ENCODE measurements at regions not wholly inside any gene's neighbourhood (a gene's known extent, or its start where the extent isn't known, plus 50 kb on each side); places are given as distances from the start of the nearest gene placed in this dataset.

- Histone ChIP-seq H3K4me2 (ENCODE audit: insufficient read depth, low read length) (no peak overlapping the region), H3K9me3 (ENCODE audit: insufficient read depth, low read length, severe bottlenecking) (no peaks in the 10 kb centered on the region), H3K4me1 (ENCODE audit: insufficient read depth, low read length) (no peaks in the 10 kb centered on the region), H3K79me2 (ENCODE audit: insufficient read depth, low read length) (no peaks in the 10 kb centered on the region), H4K20me1 (ENCODE audit: insufficient read depth, low read length) (no peaks in the 10 kb centered on the region), H3K27me3 (ENCODE audit: insufficient read depth, low read length, poor library complexity) (peaks cover 4% of the 10 kb centered on the region), H3K27ac (ENCODE audit: low read length) (no peak overlapping the region), H3K9ac (ENCODE audit: low read depth, low read length) (no peak overlapping the region), H2AFZ (ENCODE audit: low read depth, low read length) (no peak overlapping the region), H3K4me3 (ENCODE audit: low read depth in 1 of 2, low read length in 2 of 2) (no peak overlapping the region), H3K36me3 (ENCODE audit: insufficient read depth, low read length) (no peaks in the 10 kb centered on the region)
- TF ChIP-seq CTCF (IDR thresholded peaks at IDR 0.05; ENCODE audit: borderline replicate concordance, extremely low read depth, low read length, poor library complexity, severe bottlenecking) (no peak), EZH2 (IDR thresholded peaks at IDR 0.05; ENCODE audit: borderline replicate concordance, low read depth, low read length, severe bottlenecking) (no peak)
- DNase-seq (no peak), ATAC-seq (ENCODE audit: insufficient read depth, low read depth) (no peak)
Observed at GRCh38 chr5:169351721-169352120, 50.8 kb upstream of the SLIT3 start.

- ATAC-seq (ENCODE audit: insufficient read depth, low read depth), result no peak
Observed at GRCh38 chr5:169350759-169351240, 49.9 kb upstream of the SLIT3 start.

More at GRCh38 chr5:169350759-169351240, 49.9 kb upstream of the SLIT3 start:
- H2AFZ ChIP-seq (ENCODE audit: low read depth, low read length), result no peak overlapping the region
- peaks cover 4% of the 10 kb centered on the region for H3K27me3 ChIP-seq (ENCODE audit: insufficient read depth, low read length, poor library complexity)
- H3K4me1 ChIP-seq (ENCODE audit: insufficient read depth, low read length), result no peaks in the 10 kb centered on the region
- no peak overlapping the region for H3K27ac ChIP-seq (ENCODE audit: low read length)
- H3K4me3 ChIP-seq (ENCODE audit: low read depth in 1 of 2, low read length in 2 of 2), result no peak overlapping the region
- H4K20me1 ChIP-seq (ENCODE audit: insufficient read depth, low read length), result no peaks in the 10 kb centered on the region
- no peak overlapping the region for H3K4me2 ChIP-seq (ENCODE audit: insufficient read depth, low read length)
- H3K79me2 ChIP-seq (ENCODE audit: insufficient read depth, low read length), result no peaks in the 10 kb centered on the region
- no peak for DNase-seq
- no peaks in the 10 kb centered on the region for H3K36me3 ChIP-seq (ENCODE audit: insufficient read depth, low read length)
- TF ChIP-seq CTCF (IDR thresholded peaks at IDR 0.05; ENCODE audit: borderline replicate concordance, extremely low read depth, low read length, poor library complexity, severe bottlenecking) (no peak), EZH2 (IDR thresholded peaks at IDR 0.05; ENCODE audit: borderline replicate concordance, low read depth, low read length, severe bottlenecking) (no peak)
- H3K9ac ChIP-seq (ENCODE audit: low read depth, low read length), result no peak overlapping the region
- no peaks in the 10 kb centered on the region for H3K9me3 ChIP-seq (ENCODE audit: insufficient read depth, low read length, severe bottlenecking)
